ENCODE measurements at regions not wholly inside any gene's neighbourhood (a gene's known extent, or its start where the extent isn't known, plus 50 kb on each side); places are given as distances from the start of the nearest gene placed in this dataset.
"Not testable (repeated sequence)": the region's sequence is repeated elsewhere in the genome, so short reads cannot be mapped to it uniquely, and the experiment has no call there.

DNA sequence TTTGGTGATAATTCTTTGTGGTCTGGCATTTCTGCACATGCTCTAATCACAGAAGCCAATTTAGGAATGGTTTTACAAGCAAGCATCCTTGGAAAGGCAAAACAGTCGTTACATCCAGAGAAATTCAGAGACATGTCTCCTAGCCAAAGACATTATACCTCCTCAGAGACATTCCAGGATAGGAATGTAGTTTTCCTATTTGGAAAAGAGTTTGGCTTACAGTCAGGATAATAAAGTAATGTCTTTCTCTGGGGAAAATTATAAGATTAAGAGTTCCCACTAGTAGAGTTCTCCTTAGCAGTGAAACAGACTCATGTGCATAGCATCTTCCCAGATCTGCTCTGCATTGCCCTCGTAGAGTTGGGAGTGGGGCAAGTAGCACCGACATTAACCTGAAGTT, 753.6 kb upstream of the TMEFF2 start:
- no peak for DNase-seq (ENCODE audit: low spot score)
- intact Hi-C loops (cut with DNase I), result no loop called here

DNA sequence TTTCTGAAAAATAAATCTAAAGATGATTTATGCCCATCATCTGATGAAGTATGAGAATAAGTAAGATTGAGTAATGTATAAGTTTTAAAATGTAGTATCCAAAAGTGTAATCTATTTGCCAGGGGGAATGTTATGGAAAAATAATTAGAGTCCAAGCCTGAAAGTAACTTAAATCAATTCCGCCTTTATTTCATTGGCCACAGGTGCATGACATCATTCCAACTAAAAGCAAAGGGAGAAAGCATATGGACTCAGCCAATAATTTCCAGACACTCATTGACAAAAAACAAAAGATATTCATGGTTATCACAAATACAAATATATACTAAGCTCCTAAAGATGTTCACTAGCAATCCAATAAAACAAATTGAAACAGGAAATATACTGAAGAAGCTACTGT, 752.6 kb upstream of the TMEFF2 start:
- intact Hi-C loops (cut with DNase I), result no loop called here

DNA sequence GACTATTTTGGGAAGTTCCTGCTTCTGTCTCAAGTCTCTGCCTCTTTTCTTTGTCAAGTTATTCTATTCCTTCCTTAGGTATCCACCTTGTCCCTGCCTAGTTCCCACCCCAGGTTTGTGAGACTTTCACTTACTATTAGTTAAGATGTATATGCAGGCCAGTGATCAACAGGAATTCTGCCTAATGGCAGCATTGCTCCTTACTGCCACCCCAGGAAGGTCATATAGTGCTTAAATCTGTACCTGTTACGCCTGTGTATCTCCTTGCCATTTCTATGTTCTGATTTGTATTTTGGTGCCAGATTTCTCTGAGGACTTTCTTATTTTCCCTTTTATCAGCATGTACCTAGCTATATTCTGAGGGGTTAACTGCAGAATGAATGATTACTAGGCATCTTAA, 746.0 kb upstream of the TMEFF2 start:
- no peak for DNase-seq (ENCODE audit: low spot score)
- intact Hi-C loops (cut with DNase I), result no loop called here

More for the DNA sequence above, 752.6 kb upstream of the TMEFF2 start:
- DNase-seq (ENCODE audit: low spot score), result no peak

DNA sequence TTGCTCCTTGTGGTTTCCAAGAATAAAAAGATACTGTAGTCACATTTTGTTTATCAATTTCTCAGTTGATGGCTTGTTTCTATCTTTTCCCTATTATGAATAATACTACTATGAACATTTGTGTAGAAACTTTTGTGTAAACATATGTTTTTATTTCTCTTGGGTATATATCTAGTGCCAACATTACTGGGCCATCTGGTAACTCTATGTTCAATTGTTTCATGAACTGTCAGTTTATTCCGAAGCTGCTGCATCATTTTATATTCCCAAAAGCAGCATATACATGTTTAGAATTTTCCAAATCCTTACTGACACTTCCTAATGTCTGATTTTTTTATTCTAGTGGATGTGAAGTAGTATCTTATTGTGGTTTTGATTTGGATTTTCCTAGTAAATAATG, 737.6 kb upstream of the TMEFF2 start:
- DNase-seq (ENCODE audit: low spot score), result no peak
- intact Hi-C loops (cut with DNase I), result no loop called here

DNA sequence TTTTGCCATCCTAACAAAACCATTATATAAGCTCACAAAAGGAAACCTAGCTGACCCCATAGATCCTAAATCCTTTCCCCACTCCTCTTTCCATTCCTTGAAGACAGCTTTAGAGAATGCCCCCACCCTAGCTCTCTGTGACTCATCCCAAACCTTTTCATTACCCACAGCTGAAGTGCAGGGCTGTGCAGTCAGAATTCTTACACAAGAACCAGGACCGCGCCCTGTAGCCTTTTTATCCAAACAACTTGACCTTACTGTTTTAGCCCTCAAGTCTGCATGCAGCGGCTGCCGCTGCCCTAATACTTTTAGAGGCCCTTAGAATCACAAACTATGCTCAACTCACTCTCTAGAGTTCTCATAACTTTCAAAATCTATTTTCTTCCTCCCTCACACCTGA, 726.9 kb upstream of the TMEFF2 start:
- DNase-seq (ENCODE audit: low spot score); intact Hi-C loops (cut with DNase I): not testable (repeated sequence)

DNA sequence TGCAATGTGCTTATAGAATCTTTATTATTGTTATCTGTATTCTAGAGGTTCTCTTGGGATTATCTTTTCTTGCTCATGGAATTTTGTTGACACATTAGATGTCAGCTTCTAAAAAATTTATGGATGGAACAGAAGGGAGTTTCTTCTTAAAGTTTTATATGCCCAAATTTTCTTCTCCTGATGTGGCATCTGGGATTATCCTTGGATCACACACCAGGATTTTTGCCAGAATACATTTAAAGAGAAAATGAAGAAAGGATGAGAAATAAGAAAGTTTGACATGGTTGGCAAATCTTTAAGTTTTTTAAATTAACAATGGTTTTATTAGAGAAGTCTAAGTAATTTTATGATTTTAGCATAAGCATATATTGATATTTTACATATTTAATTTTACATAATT, 706.7 kb upstream of the TMEFF2 start:
- intact Hi-C loops (cut with DNase I), result no loop called here
- no peak for DNase-seq (ENCODE audit: low spot score)

DNA sequence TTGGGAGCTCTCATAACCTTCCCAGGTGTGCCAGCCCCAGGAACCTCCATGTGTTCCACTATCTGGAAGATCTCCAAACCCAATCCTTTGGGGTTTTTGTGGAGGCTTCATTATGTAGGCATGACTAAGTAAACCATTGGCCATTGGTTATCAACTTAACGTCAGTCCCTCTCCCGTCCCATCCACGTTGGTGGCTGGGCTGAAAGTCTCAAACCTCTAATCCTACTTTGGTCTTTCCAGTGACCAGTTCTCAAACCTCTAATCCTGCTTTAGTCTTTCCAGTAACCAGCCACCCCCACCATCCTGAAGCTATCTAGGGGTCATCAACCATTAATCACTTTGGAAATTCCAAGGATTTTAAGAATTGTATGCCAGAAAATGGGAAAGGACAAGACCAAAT, 704.7 kb upstream of the TMEFF2 start:
- no peak for DNase-seq (ENCODE audit: low spot score)
- intact Hi-C loops (cut with DNase I), result no loop called here

DNA sequence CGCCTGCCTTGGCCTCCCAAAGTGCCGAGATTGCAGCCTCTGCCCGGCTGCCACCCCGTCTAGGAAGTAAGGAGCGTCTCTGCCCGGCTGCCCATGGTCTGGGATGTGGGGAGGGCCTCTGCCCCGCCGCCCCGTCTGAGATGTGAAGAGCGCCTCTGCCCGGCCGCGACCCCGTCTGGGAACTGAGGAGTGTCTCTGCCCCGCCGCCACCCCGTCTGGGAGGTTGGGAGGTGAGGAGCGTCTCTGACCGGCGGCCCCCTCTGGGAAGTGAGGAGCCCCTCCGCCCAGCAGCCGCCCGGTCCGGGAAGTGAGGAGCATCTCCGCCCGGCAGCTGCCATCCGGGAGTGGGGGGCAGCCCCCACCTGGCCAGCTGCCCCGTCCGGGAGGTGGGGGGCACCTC, 699.2 kb upstream of the TMEFF2 start:
- DNase-seq (ENCODE audit: low spot score); intact Hi-C loops (cut with DNase I): not testable (repeated sequence)

DNA sequence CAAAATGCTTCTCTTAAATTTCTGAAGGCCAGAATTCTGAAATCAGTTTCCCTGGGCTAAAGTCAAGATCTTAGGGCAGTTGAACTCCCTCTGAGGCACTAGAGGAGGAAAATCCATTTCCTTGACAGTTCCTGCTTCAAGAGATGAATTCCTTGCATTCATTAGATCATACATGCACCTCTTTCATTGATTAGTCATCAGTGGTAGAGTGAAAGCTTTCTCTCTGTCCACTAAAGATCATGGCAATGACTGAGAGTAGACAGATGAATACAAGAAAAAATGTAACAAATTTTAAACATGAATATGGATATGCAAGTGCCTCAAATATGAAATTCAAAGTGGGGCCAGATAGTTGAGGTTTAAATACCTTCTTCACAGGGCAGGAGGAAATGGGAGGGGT, 693.4 kb upstream of the TMEFF2 start:
- no peak for DNase-seq (ENCODE audit: low spot score)
- intact Hi-C loops (cut with DNase I), result no loop called here

DNA sequence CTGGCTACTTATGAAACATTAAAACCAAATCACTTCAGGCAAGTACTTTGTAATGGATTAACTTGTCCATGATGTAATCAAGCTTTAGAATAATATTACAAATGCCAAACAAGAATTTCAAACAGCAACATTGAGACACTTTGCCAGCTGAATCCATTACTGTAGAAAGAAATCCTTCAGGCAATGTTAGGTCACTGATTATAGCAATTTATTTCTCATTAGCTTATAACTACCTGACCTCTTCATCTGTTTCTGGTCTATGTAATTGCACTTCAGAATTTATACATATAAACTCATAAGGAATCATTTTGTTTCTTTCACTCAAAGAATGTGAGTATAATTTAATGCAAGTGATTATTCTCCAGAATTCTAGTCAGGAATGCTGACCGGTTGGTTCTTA, 692.6 kb upstream of the TMEFF2 start:
- intact Hi-C loops (cut with DNase I), result no loop called here
- DNase-seq (ENCODE audit: low spot score), result no peak

DNA sequence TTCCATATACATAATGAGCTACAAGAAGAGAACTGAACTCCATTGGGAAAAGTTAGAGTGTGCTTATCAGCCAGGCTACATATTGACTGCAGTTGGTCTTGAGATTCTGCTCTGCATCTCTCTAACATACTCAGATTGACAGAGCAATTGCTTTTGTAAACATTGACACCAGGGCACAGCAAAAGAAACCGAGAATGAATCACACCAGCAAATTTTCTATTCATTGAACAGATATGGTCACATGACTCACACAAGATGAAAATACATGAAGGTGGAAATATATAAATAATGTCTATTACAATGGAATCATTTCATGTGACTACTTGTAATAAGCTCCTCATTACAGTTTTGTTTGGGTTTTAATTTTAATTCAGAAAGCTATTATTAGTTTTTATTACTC, 691.9 kb upstream of the TMEFF2 start:
- intact Hi-C loops (cut with DNase I), result no loop called here
- no peak for DNase-seq (ENCODE audit: low spot score)

DNA sequence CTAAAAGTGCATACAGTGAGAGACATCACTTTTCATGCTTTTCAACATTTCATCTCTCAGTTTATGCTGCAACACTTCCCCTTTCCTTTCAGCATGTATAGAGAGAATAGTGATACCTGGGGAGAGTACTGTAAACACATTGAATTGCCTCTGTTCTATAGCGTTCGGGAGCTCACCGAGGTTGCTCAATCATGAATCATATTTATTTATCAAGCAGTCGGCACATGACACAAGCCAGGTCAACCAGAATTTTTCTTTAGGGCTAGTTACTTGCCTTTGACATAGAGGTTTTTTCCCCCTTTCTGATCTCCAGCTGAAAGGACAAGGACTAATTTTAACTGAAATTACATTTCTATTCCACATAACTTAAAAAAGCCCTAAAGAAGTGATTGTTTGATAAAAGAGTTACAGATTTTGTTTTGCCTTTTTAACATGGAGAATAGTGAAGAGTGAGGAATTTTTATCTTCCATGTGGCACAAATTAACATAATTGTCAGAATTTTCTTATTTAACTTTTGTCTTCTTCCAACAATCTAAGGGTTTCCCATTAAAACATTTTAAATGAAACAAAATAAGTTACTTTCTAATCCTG, 690.9 kb upstream of the TMEFF2 start:
- intact Hi-C loops (cut with DNase I), result no loop called here

DNA sequence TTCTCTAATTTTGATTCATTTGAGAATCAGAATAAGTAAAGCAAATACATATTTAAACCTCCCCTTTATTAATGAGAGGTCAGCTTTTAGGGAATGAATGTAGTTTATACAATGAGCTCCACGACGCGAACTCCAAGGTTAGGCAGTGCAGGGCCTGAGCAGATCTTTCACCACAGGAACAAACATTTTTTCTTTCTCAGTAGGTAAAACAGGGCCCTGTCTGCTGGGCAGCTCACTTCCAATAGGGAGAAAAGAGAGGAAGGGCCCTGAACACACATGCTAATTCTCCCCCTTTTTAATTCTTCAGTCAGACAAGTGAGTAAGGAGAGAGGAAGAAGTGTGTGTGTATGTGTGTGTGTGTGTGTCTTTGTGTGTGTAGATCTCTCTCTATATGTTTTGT, 682.4 kb upstream of the TMEFF2 start:
- DNase-seq (ENCODE audit: low spot score), result no peak
- intact Hi-C loops (cut with DNase I), result no loop called here

More for the DNA sequence above, 690.9 kb upstream of the TMEFF2 start:
- no peak for DNase-seq (ENCODE audit: low spot score)

DNA sequence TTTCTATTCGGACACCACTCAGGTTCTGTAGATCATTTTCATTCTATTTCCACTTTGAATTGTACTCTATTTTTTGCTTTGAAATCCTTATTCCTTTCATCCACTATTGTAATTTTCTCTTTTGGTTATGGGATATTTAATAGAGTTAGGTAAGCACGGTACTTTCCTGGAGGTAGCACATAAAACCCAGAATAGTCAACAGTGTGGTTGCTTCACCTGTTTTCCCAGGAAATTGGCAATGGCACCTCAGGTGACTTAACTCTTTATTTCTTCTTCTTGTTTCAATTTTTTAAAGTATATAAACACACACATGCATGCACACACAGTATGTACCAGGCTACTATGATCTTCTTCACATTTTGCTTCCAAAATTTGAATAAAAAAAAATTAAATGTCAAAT, 682.0 kb upstream of the TMEFF2 start:
- no peak for DNase-seq (ENCODE audit: low spot score)
- intact Hi-C loops (cut with DNase I), result no loop called here

DNA sequence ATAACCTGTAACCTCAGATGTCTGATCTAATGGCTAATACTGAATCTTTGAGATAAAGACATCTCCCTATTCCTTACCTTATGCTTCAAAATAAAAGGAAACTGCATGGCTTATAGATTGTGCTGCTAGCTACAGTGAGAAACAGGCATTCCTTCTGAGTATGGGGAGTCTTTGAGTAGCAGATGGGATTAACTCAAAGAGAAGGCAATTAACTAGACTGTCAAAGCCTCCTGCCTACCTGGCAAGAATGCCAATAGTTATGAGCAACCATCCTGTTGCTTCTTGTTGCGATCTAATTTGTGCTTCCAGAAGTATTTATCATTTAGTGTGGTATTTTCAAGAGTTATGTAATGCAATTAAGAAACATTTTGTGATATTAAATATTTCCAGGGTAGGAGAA, 660.0 kb upstream of the TMEFF2 start:
- intact Hi-C loops (cut with DNase I), result loop anchor here in 1 of 2 donors (5.0 kb wide), 1 partner anchor 572 kb away; no protein-coding TSS in a partner anchor

DNA sequence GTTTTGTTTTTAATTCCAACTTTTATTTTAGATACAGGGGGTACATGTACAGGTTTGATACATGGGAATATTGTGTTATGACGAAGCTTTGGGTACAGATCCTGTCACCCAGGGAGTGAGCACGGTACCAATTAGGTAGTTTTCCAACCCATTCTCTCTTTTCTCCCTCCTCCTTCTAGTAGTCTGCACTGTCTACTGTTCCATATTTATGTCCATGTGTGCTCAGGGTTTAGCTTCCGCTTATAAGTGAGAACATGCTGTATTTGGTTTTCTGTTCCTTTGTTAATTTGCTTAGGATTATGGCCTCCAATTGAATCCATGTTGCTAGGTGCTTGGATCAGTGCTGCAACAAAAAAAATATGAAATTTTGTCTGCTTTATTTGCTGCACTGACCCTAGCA, 659.3 kb upstream of the TMEFF2 start:
- no peak for DNase-seq (ENCODE audit: low spot score)
- intact Hi-C loops (cut with DNase I), result no loop called here

More for the DNA sequence above, 660.0 kb upstream of the TMEFF2 start:
- DNase-seq (ENCODE audit: low spot score), result no peak

DNA sequence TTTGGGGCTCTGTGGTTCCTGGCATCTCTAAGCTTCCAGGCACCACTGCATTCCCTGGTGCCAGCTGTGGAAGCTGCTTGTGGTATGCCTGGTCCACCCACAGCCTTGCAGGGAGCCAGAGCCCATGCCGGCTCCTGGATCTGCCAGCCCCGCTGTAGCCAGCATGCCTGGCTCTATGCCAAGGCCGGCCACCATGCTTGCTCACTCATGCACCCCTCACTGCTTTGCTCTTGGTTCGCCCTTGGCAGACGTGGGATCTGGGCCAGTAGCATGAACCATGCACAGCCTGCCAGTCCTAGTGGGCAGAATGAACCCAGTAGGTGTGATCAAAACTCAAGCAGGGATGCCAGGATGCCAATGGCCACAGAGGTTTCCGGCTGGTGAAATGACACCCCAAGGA, 634.2 kb upstream of the TMEFF2 start:
- no peak for DNase-seq (ENCODE audit: low spot score)
- intact Hi-C loops (cut with DNase I), result no loop called here

DNA sequence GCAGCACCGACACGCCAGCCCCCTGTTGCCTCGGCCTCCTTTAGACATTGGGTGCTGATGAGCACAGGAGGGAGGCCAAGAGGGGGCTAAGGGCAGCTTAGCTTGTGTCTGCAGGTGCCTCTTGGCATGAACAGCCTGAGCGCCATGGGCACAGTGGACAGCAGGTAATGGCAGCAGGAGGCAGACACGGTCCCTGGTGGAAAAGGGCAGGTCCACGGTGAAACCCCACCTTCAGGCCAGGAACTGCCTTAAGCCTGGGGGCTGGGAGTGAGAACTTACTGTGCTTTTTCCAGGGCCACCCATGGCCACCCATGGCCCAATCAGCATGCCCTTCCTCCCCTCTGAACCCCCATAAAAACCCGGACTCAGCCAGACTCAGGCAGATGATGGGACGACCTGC, 633.4 kb upstream of the TMEFF2 start:
- peak; percentile 56 for DNase-seq (ENCODE audit: low spot score)
- intact Hi-C loops (cut with DNase I), result no loop called here

DNA sequence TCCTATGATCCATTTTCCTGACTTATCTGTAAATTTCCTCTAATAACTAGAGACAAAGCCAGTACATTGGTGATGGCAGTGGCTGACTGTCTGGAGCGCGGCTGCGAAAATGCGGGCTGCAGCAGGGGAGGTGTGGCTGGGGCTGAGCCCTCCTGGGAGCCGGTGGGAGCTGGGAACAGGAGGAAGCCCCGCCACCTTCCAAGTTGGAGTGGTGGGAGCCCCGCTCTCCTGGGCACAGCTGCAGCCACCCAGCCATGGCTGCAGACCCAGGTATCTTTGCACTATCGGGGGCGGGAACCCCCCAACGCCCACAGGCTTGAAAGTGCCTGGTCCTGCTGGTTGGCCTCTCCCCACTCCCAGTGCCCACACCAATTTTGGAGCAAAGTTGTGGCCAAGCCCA, 633.0 kb upstream of the TMEFF2 start:
- DNase-seq (ENCODE audit: low spot score), result peak; percentile 61
- intact Hi-C loops (cut with DNase I), result no loop called here

DNA sequence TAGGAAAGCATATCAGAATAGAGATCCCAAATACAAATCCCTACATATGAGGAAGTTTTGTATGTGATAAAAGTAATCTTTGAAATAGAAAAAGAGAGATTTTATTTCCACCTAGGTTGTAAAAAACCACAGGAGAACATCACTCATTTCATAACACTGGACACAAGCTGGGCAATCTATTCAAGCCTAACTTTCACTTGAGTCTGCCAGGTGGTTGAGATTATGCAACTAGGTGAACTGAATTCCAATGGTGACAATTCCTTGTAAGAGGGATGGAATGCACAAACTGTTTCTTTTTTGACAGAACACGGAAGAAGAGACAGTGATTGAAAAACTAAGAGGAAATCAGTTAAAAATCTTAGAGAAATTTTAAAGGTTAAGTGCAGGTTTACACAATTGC, 619.6 kb upstream of the TMEFF2 start:
- no peak for DNase-seq (ENCODE audit: low spot score)
- intact Hi-C loops (cut with DNase I), result no loop called here

DNA sequence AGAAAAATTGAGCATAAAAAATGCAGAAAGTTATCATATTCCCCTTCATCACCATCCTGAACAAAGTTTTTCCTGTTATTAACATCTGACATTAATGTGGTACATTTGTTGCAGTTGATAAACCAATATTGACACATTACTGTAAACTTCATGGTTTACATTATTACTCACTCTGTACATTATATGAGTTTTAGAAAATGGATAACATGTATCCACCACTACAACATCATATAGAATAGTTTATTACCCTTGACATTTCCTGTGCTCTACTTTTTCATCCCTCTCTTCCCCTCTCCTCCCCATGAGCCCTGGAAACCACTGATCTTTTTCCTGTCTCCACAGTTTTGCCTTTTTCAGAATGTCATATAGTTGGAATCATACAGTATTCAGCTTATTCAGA, 618.6 kb upstream of the TMEFF2 start:
- intact Hi-C loops (cut with DNase I), result no loop called here
- no peak for DNase-seq (ENCODE audit: low spot score)

DNA sequence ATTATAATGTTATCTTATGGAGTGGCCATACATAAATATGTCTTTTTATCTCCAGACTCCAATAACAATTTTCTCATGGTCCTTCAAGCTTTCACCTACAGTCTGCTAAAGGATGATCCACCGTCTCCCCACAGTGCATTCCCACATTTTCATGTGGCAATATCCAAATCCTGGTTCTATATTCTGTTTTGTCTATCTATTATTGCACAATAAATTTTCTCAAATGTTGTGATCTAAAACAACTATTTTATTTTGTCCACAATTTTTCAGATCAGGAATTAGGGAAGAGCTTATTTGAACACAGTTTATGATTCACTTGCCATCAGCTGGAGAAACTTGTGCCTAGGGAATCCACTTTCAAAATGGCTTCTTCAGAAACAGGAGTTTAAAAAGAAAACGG, 614.4 kb upstream of the TMEFF2 start:
- DNase-seq (ENCODE audit: low spot score), result no peak
- intact Hi-C loops (cut with DNase I), result no loop called here
